IPS DF 6.9 (cell line): ENCODE measurements at regions not wholly inside any gene's neighbourhood (a gene's known extent, or its start where the extent isn't known, plus 50 kb on each side); places are given as distances from the start of the nearest gene placed in this dataset.

Experiments
- DNase-seq: peaks from one replicate; pipeline ENCODE4 v3.0.0-alpha.2; 2013; ENCODE audit warnings: low read depth, low spot score
- H3K27ac ChIP-seq: one replicate; pipeline ENCODE4 v1.5.1; 2013; ENCODE audit warnings: low read length, control low read depth
- H3K27me3 ChIP-seq: 2 replicates; pipeline ENCODE4 v1.6.1; 2013; ENCODE audit warnings: mild to moderate bottlenecking, low read length; ENCODE audit not compliant: control insufficient read depth, insufficient read depth
- H3K36me3 ChIP-seq: 2 replicates; pipeline ENCODE4 v1.6.1; 2013; ENCODE audit warnings: low read length; ENCODE audit not compliant: control insufficient read depth, insufficient read depth
- H3K4me1 ChIP-seq: 2 replicates; pipeline ENCODE4 v1.6.1; 2013; ENCODE audit warnings: low read length; ENCODE audit not compliant: control insufficient read depth, insufficient read depth
- H3K4me3 ChIP-seq: 2 replicates; pipeline ENCODE4 v1.5.1; 2013; ENCODE audit warnings: mild to moderate bottlenecking, low read length
- H3K9me3 ChIP-seq: 2 replicates; pipeline ENCODE4 v1.6.1; 2013; ENCODE audit warnings: low read length, inconsistent platforms; ENCODE audit not compliant: control insufficient read depth, insufficient read depth
- WGBS: extraction: QIAGEN DNeasy Blood & Tissue Kit; methylation state at CpG from one replicate; pipeline ENCODE4 v1.1.7; 2013; ENCODE audit warnings: mixed read lengths, missing lambda C conversion rate; ENCODE audit not compliant: insufficient read length, insufficient coverage; 5-methylcytosine and 5-hydroxymethylcytosine counted together

DNA sequence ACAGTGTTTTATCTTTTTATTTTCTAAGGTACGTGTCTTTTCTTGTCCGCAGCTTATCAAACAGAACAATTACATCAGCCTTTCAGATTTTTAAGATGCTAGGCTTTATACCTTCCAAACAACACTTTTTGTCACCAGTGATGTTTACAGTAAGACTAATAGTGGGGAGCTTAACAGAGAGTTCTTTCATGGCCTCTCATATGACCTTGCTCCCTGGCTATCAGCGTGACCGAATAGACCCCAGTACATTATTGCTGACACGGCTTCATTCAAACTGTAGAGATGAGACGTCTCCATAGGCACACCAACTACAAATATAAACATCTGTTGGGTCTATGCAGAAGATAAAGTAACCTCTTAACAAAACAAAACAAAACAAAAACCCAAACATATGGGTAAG is 477.6 kb upstream of the KCNMB2 start:
- H3K36me3 ChIP-seq = no peaks in the 10 kb centered on the region
- H3K27me3 ChIP-seq = no peaks in the 10 kb centered on the region
- H3K9me3 ChIP-seq = no peaks in the 10 kb centered on the region
- no peak overlapping the region for H3K4me3 ChIP-seq
- H3K27ac ChIP-seq = no peak overlapping the region
- no CpG with 5 or more reads among the region's 6 CpGs for WGBS
- no peak for DNase-seq
- no peaks in the 10 kb centered on the region for H3K4me1 ChIP-seq

DNA sequence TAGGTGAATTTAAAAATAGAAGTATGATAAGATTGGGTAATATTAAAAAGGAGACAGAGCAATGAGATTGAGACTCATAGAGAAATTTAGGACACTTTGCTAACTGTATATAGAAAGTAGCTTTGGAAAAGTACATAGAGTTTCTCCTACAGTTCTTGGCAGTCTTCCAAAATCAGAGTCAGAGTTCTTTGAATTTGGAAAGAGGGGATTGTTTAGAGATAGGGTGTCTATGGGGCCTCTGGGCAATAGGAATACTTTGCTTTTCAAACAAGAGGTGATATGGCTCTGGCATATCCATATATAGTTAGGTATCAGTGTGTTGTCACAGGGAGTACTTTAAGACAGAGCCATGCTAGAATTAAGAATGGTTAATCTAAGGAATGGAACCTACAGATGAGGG is 477.1 kb upstream of the KCNMB2 start:
- Histone ChIP-seq H3K4me1 (no peaks in the 10 kb centered on the region), H3K4me3 (no peak overlapping the region), H3K9me3 (no peaks in the 10 kb centered on the region), H3K27me3 (no peaks in the 10 kb centered on the region), H3K36me3 (no peaks in the 10 kb centered on the region), H3K27ac (no peak overlapping the region)
- no peak for DNase-seq

GRCh38 chr3:178059836-178060235 is 476.4 kb upstream of the KCNMB2 start:
- Histone ChIP-seq H3K4me3 (no peak overlapping the region), H3K27me3 (no peaks in the 10 kb centered on the region), H3K4me1 (no peaks in the 10 kb centered on the region), H3K36me3 (no peaks in the 10 kb centered on the region), H3K27ac (no peak overlapping the region), H3K9me3 (no peaks in the 10 kb centered on the region)
- DNase-seq = no peak
- no CpG with 5 or more reads among the region's 6 CpGs for WGBS

- Histone ChIP-seq H3K4me1 (no peaks in the 10 kb centered on the region), H3K36me3 (no peaks in the 10 kb centered on the region), H3K27me3 (no peaks in the 10 kb centered on the region), H3K27ac (no peak overlapping the region), H3K9me3 (no peaks in the 10 kb centered on the region), H3K4me3 (no peak overlapping the region)
- no CpG with 5 or more reads among the region's 2 CpGs for WGBS
- DNase-seq = no peak
Measured at GRCh38 chr3:178060407-178060806, 475.8 kb upstream of the KCNMB2 start.

DNA sequence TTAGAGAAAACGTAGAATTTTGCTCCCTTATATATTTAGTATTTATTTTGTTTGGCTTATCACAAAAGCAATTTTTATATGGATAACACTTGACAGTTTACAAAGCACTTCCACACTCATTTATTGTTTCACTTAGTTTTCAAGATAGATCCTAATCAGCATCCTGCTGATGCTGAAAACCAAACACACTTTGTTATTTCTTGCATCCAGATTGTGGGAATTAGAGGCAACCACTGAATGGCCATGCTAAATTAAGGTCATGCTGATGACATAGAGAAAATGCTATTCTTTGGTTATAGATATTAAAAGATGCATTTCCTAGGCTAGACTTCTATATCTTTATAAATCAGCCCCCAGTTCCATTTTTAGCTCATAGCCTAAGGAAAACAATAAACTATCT is 474.1 kb upstream of the KCNMB2 start:
- no CpG with 5 or more reads among the region's 1 CpG for WGBS
- Histone ChIP-seq H3K4me1 (no peaks in the 10 kb centered on the region), H3K27me3 (no peaks in the 10 kb centered on the region), H3K36me3 (no peaks in the 10 kb centered on the region), H3K9me3 (no peaks in the 10 kb centered on the region), H3K27ac (no peak overlapping the region), H3K4me3 (no peak overlapping the region)
- DNase-seq = no peak

GRCh38 chr3:178063461-178063860 is 472.8 kb upstream of the KCNMB2 start:
- no peaks in the 10 kb centered on the region for H3K36me3 ChIP-seq
- no peak overlapping the region for H3K27ac ChIP-seq
- no peaks in the 10 kb centered on the region for H3K4me1 ChIP-seq
- no peaks in the 10 kb centered on the region for H3K9me3 ChIP-seq
- H3K4me3 ChIP-seq = no peak overlapping the region
- no CpG with 5 or more reads among the region's 1 CpG for WGBS
- no peaks in the 10 kb centered on the region for H3K27me3 ChIP-seq
- DNase-seq = no peak

DNA sequence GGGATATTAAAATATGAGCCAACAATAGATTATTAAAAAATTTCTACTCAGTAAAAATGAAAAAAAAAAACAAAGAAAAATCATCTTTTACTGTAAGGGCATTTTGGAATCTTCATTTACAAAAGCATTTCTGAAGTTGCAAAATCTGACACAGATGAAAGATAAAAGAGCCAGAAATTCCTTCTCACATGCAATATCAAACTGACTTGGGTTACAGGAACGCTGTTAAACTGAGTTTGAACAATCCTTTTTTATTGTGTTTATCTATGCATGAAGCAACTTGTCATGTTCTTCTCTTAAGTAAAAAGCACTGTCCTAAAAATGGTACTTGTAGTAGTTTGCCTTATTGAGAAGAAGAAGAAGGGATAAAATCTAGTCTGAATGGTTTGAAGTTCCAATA is 468.5 kb upstream of the KCNMB2 start:
- no peak for DNase-seq
- no peak overlapping the region for H3K4me3 ChIP-seq

GRCh38 chr3:178072391-178073305 is 463.6 kb upstream of the KCNMB2 start:
- Histone ChIP-seq H3K4me1 (no peaks in the 10 kb centered on the region), H3K36me3 (no peaks in the 10 kb centered on the region), H3K27me3 (no peaks in the 10 kb centered on the region), H3K4me3 (no peak overlapping the region), H3K9me3 (no peaks in the 10 kb centered on the region), H3K27ac (no peak overlapping the region)
- WGBS = no CpG with 5 or more reads among the region's 7 CpGs
- no peak for DNase-seq

More for the DNA sequence above, 468.5 kb upstream of the KCNMB2 start:
- no peaks in the 10 kb centered on the region for H3K27me3 ChIP-seq
- H3K27ac ChIP-seq = no peak overlapping the region
- H3K9me3 ChIP-seq = no peaks in the 10 kb centered on the region
- H3K36me3 ChIP-seq = no peaks in the 10 kb centered on the region
- no peaks in the 10 kb centered on the region for H3K4me1 ChIP-seq
- WGBS = no CpG with 5 or more reads among the region's 1 CpG

DNA sequence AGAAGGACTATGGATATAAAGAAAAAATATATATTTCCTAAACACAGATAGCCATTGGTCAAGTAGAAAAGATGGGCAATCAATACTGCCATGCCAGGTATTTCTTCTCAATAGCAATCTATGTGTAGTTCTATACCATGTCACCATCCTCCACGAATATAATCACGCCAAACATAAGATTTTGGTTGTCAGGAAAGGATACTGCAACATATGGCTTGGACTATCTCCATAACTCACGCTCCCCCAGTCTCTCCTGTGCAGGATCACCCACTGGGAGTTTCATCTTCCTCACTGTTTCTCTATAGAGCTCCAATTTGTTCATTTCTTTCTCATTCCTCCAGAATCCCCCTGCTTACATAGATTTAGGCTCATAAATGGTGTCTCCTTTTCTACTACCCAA is 462.9 kb upstream of the KCNMB2 start:
- Histone ChIP-seq H3K4me1 (no peaks in the 10 kb centered on the region), H3K4me3 (no peak overlapping the region), H3K9me3 (no peaks in the 10 kb centered on the region), H3K27me3 (no peaks in the 10 kb centered on the region), H3K27ac (no peak overlapping the region), H3K36me3 (no peaks in the 10 kb centered on the region)
- WGBS = no CpG with 5 or more reads among the region's 3 CpGs
- no peak for DNase-seq

DNA sequence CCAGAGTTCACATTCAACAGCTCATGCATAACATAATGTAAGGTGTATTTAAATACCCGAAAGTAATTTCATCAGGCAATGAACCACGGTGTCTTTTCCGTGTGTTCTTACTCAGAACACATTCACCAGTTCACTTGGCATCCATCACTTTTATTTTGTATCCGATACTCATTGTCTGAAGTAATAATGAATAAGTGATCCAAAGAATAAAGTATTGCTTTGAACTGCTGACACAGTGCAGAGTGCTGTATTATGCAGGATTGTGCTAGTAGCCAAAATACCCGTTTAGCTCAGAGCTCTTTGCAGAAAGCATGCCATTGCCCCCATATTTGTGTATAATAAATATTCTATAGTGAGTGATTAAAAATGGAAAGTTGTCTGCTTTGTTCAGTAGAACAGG is 460.9 kb upstream of the KCNMB2 start:
- no CpG with 5 or more reads among the region's 5 CpGs for WGBS
- no peaks in the 10 kb centered on the region for H3K36me3 ChIP-seq
- H3K4me3 ChIP-seq = no peak overlapping the region
- no peaks in the 10 kb centered on the region for H3K4me1 ChIP-seq
- no peak overlapping the region for H3K27ac ChIP-seq
- no peak for DNase-seq
- no peaks in the 10 kb centered on the region for H3K9me3 ChIP-seq
- H3K27me3 ChIP-seq = no peaks in the 10 kb centered on the region

DNA sequence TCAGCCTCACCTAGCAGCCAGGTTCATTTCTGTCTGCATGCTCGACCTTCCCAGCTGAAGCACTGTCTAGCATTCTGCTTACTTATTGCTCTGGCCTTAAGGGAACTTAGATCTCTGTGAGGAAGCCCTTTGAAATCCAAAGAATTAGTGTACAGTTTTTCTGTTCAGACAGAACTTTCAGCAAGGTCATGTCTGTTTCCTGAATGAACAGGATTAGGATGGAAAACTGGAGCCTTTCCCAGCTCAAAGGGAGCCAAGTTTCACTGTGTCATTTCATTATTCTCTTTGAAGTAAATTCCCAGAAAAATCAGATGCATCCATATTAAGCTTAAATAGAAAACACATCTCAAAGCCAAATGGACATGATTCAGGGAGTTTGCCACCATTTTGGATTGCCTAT is 457.3 kb upstream of the KCNMB2 start:
- WGBS = no CpG with 5 or more reads among the region's 1 CpG
- Histone ChIP-seq H3K9me3 (no peaks in the 10 kb centered on the region), H3K36me3 (no peaks in the 10 kb centered on the region), H3K27me3 (no peaks in the 10 kb centered on the region), H3K4me3 (no peak overlapping the region), H3K4me1 (peaks cover 2% of the 10 kb centered on the region; the same call in 1 of the 2 replicates), H3K27ac (no peak overlapping the region)
- no peak for DNase-seq
